Choroid plexus epithelial cell (primary cell): ENCODE measurements at regions not wholly inside any gene's neighbourhood (a gene's known extent, or its start where the extent isn't known, plus 50 kb on each side); places are given as distances from the start of the nearest gene placed in this dataset.

Experiments used
- DNase-seq: peaks from one replicate; pipeline ENCODE4 v3.0.0-alpha.2; 2010; ENCODE audit warnings: low read depth
- H3K4me3 ChIP-seq: 2 replicates; pipeline ENCODE4 v1.5.1; 2011; ENCODE audit warnings: low read depth, mild to moderate bottlenecking, control low read depth, low read length, moderate library complexity
- TF ChIP-seq, protein P1 (sequence below): conservative IDR thresholded peaks from 2 replicates; pipeline ENCODE4 v1.5.1; 2011; ENCODE audit warnings: low read depth, mild to moderate bottlenecking, control low read depth, inconsistent platforms, low read length, moderate library complexity

- TF ChIP-seq, protein P1, sequence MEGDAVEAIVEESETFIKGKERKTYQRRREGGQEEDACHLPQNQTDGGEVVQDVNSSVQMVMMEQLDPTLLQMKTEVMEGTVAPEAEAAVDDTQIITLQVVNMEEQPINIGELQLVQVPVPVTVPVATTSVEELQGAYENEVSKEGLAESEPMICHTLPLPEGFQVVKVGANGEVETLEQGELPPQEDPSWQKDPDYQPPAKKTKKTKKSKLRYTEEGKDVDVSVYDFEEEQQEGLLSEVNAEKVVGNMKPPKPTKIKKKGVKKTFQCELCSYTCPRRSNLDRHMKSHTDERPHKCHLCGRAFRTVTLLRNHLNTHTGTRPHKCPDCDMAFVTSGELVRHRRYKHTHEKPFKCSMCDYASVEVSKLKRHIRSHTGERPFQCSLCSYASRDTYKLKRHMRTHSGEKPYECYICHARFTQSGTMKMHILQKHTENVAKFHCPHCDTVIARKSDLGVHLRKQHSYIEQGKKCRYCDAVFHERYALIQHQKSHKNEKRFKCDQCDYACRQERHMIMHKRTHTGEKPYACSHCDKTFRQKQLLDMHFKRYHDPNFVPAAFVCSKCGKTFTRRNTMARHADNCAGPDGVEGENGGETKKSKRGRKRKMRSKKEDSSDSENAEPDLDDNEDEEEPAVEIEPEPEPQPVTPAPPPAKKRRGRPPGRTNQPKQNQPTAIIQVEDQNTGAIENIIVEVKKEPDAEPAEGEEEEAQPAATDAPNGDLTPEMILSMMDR = no peak
- DNase-seq = no peak
- H3K4me3 ChIP-seq = no peak overlapping the region
These were observed 437.6 kb downstream of the KIF16B start for GRCh38 chr20:16135630-16136029.

GRCh38 chr20:16132036-16132798 is 441.0 kb downstream of the KIF16B start:
- DNase-seq = no peak
- H3K4me3 ChIP-seq = no peak overlapping the region
- TF ChIP-seq, protein P1 = no peak

- DNase-seq = no peak
- H3K4me3 ChIP-seq = no peak overlapping the region
- TF ChIP-seq, protein P1 = no peak
These were observed 443.8 kb downstream of the KIF16B start for GRCh38 chr20:16129411-16129810.

DNA sequence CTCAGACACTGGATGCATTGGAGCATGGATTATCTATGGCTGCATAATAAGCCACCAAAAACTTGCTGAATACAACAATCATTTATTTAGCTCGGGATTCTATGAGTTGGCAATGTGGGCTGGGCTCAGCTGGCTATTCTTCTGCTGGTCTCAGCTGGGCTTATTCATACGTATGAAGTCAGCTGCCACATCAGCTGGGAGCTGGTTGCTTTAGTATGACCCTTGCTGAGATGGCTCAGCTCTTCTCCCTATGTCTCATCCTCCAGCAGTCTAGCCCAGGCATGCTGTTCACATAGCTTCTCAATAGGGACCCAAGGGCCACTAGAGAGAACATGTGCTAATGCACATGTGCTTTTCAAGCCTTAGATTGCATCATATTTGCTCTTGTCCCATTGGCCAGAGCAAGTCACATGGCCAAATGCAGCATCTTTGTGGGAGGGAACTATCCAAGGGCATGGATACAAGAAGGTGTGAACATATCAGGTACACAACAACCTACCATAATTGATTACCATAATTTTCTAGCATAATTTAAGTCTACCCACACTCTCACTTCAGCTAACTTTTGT is 444.6 kb downstream of the KIF16B start:
- H3K4me3 ChIP-seq = no peak overlapping the region
- TF ChIP-seq, protein P1 = no peak
- no peak for DNase-seq

GRCh38 chr20:16125816-16126215 is 447.4 kb downstream of the KIF16B start:
- TF ChIP-seq, protein P1 = no peak
- H3K4me3 ChIP-seq = no peak overlapping the region
- no peak for DNase-seq

DNA sequence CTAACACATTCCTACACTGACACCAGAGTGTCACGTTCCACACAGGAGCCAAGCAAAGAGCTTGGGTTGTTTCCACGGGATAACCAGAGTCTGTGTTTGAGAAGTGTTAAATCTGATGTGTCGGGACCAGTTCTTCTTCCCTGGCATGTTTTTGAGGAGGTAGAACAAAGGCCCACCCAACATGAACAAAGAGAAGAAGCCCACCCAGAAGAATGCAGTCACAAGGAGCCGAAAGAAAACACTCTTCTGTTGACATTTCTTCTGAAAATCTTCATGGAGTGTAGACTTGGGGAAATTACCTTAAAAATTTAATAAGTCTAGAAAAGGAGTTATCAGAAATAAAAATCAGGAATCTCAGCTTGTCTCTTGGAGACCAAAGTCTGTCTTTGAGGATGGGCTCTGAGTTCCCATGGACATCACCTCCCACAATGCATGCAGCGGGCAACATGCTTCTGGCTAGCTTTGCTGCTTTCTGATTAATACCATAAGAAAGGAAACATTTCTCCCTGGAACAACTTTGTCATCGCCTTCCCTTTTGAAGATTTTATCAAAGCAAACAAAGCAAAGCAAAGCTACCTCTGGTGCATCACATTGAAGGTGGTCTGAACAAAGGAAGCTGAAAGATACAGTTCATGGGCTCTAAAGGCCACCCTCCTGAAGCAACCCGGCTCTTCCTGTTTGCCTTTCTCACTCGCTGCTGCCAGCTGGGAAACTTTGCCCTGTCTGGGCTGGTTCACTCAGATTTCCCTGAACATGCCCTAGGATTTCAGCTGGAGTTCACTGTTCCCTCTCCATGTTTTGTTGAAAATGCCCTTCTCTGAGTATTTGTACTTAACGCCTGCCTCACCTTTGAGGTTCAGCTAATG is 448.1 kb downstream of the KIF16B start:
- no peak overlapping the region for H3K4me3 ChIP-seq
- TF ChIP-seq, protein P1 = no peak
- DNase-seq = no peak
